HEK293T (cell line): ENCODE measurements at regions not wholly inside any gene's neighbourhood (a gene's known extent, or its start where the extent isn't known, plus 50 kb on each side); places are given as distances from the start of the nearest gene placed in this dataset.

Experiments used
- ARNT ChIP-seq: fragments of 450-650 bp; IDR thresholded peaks from 2 replicates; pipeline ENCODE4 v1.6.1; 2017; ENCODE audit warnings: mild to moderate bottlenecking
- BHLHE40 ChIP-seq: fragments of 450-650 bp; IDR thresholded peaks from 2 replicates; pipeline ENCODE4 v1.6.1; 2016; ENCODE audit warnings: mild to moderate bottlenecking, moderate library complexity, borderline replicate concordance
- FOXA1 ChIP-seq: fragments of 450-650 bp; IDR thresholded peaks from 2 replicates; pipeline ENCODE4 v1.6.1; 2016; ENCODE audit warnings: mild to moderate bottlenecking
- FOXM1 ChIP-seq: fragments of 450-650 bp; IDR thresholded peaks from 2 replicates; pipeline ENCODE4 v1.6.1; 2017; ENCODE audit warnings: mild to moderate bottlenecking, borderline replicate concordance
- HDGF ChIP-seq: fragments of 450-650 bp; IDR thresholded peaks from 2 replicates; pipeline ENCODE4 v1.6.1; 2017; ENCODE audit warnings: antibody characterized with exemption, borderline replicate concordance
- LEF1 ChIP-seq: fragments of 450-650 bp; IDR thresholded peaks from 2 replicates; pipeline ENCODE4 v1.6.1; 2017; ENCODE audit warnings: mild to moderate bottlenecking, borderline replicate concordance
- SP1 ChIP-seq: fragments of 450-650 bp; IDR thresholded peaks from 2 replicates; pipeline ENCODE4 v1.6.1; 2017
- SUZ12 ChIP-seq: fragments of 450-650 bp; IDR thresholded peaks from 2 replicates; pipeline ENCODE4 v1.6.1; 2016; ENCODE audit warnings: mild to moderate bottlenecking
- TARDBP ChIP-seq: fragments of 450-650 bp; IDR thresholded peaks from 2 replicates; pipeline ENCODE4 v1.6.1; 2016
- TF ChIP-seq, protein P1 (sequence below): fragments of 450-650 bp; IDR thresholded peaks from 2 replicates; pipeline ENCODE4 v1.6.1; 2016

DNA sequence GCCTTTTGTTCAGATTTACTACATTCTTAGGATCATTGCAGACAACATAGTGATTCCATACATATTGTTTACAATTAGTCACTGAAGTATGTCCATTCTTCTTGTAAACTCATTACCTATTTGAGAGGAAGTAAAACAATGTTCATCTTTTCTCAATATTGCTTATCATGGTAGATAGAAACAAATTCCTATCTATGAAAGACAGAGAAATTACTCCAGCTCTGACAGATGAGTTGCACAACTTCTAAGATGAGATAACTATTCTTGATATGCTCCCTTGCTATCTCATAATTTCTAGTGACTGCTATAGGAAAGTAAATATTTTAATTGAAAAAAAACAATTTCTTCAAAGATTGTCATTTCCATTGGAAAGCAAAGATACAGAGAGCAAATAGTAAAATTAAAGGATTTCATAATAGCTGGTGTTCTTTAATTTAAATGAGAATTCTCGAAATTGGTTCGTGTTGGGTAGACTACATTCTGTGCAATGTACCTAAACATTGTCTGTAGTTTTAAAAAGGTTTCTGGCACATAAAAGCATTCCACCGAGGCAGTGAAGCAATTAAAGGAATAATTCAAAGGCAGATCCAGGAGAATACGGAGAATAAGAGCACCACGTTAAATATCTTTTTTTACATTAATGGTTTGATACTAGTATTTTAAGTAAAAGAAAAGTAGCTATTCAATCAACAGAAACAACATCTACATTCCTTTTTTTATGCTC lies 1029.1 kb upstream of the ACO1 start:
- TF ChIP-seq TARDBP (no peak), FOXM1 (no peak), FOXA1 (no peak), BHLHE40 (no peak), SP1 (no peak), HDGF (no peak), LEF1 (no peak), SUZ12 (no peak), ARNT (no peak)
- TF ChIP-seq, protein P1, sequence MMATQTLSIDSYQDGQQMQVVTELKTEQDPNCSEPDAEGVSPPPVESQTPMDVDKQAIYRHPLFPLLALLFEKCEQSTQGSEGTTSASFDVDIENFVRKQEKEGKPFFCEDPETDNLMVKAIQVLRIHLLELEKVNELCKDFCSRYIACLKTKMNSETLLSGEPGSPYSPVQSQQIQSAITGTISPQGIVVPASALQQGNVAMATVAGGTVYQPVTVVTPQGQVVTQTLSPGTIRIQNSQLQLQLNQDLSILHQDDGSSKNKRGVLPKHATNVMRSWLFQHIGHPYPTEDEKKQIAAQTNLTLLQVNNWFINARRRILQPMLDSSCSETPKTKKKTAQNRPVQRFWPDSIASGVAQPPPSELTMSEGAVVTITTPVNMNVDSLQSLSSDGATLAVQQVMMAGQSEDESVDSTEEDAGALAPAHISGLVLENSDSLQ: no peak
